NCI-H1417 (cell line): ENCODE measurements at regions not wholly inside any gene's neighbourhood (a gene's known extent, or its start where the extent isn't known, plus 50 kb on each side); places are given as distances from the start of the nearest gene placed in this dataset.
"Not testable (repeated sequence)": the region's sequence is repeated elsewhere in the genome, so short reads cannot be mapped to it uniquely, and the experiment has no call there.

Source experiments
- DNase-seq, 3 experiments: peaks; one replicate each; lab custom pipeline; 2025; lab: John Stamatoyannopoulos, UW

- no peak for DNase-seq
Observed at GRCh38 chr15:62907275-62907674, 135.3 kb upstream of the TPM1 start.

- DNase-seq, result not testable (repeated sequence)
Observed at GRCh38 chr15:62908341-62908740, 134.2 kb upstream of the TPM1 start.

GRCh38 chr15:62909257-62909656 is 133.3 kb upstream of the TPM1 start:
- no peak for DNase-seq

- DNase-seq, result no peak
Observed at GRCh38 chr15:62912282-62912681, 130.3 kb upstream of the TPM1 start.

GRCh38 chr15:62912808-62913207 is 129.7 kb upstream of the TPM1 start:
- no peak for DNase-seq

GRCh38 chr15:62913246-62913645 is 129.3 kb upstream of the TPM1 start:
- DNase-seq, result no peak

- DNase-seq, result no peak
Observed at GRCh38 chr15:62914461-62915079, 128.0 kb upstream of the TPM1 start.

GRCh38 chr15:62920682-62921502 is 121.7 kb upstream of the TPM1 start:
- DNase-seq, result no peak

GRCh38 chr15:62922514-62922913 is 120.0 kb upstream of the TPM1 start:
- DNase-seq, result no peak

GRCh38 chr15:62925875-62926274 is 116.7 kb upstream of the TPM1 start:
- DNase-seq, result no peak

- DNase-seq, result no peak
Observed at GRCh38 chr15:62927196-62927595, 115.4 kb upstream of the TPM1 start.

GRCh38 chr15:62927836-62928235 is 114.7 kb upstream of the TPM1 start:
- DNase-seq, result no peak

- no peak for DNase-seq
Observed at GRCh38 chr15:62928242-62928999, 114.1 kb upstream of the TPM1 start.

- no peak for DNase-seq
Observed at GRCh38 chr15:62929000-62929357, 113.6 kb upstream of the TPM1 start.

GRCh38 chr15:62931650-62932049 is 110.9 kb upstream of the TPM1 start:
- DNase-seq, result no peak

- no peak for DNase-seq
Observed at GRCh38 chr15:62932436-62932835, 110.1 kb upstream of the TPM1 start.

- no peak for DNase-seq
Observed at GRCh38 chr15:62933386-62933785, 109.2 kb upstream of the TPM1 start.

GRCh38 chr15:62934236-62934971 is 108.1 kb upstream of the TPM1 start:
- DNase-seq, result no peak

GRCh38 chr15:62935300-62936081 is 107.1 kb upstream of the TPM1 start:
- no peak for DNase-seq

- no peak for DNase-seq
Observed at GRCh38 chr15:62938825-62939224, 103.7 kb upstream of the TPM1 start.

GRCh38 chr15:62940093-62940754 is 102.3 kb upstream of the TPM1 start:
- no peak for DNase-seq
